IMR-90 (cell line): ENCODE measurements at regions not wholly inside any gene's neighbourhood (a gene's known extent, or its start where the extent isn't known, plus 50 kb on each side); places are given as distances from the start of the nearest gene placed in this dataset.

ENCODE experiments used
- ATAC-seq: fragments of 200-7000 bp; cut with Tn5 transposase; 2 replicates; pipeline ENCODE4 v1.9.1; 2020; ENCODE audit warnings: low read depth, mild to moderate bottlenecking, moderate library complexity
- BruUV-seq: library from RNA; stranded (reverse); fragments of 400-500 nt; replicated peaks from 2 replicates; lab custom pipeline; 2021; lab: Mats Ljungman, UMichigan
- CTCF ChIA-PET: fragments of 300-600 bp; formaldehyde crosslinking; extraction: SDS; loops from one replicate; lab custom pipeline; 2021; ENCODE audit warnings: antibody characterized with exemption; lab: Yijun Ruan, JAX
- POLR2A ChIA-PET: fragments of 300-600 bp; sonication (Branson Sonifier 250); formaldehyde crosslinking; loops from one replicate; lab custom pipeline; 2022; ENCODE audit warnings: antibody characterized with exemption; ENCODE audit not compliant: unreplicated experiment; lab: Charles Lee
- DNase-seq: peaks from one replicate; pipeline ENCODE4 v3.0.0; 2013
- H2AFZ ChIP-seq: replicated peaks from 2 replicates; pipeline ENCODE3; 2013; ENCODE audit warnings: low read length, mild to moderate bottlenecking; ENCODE audit not compliant: poor library complexity
- H2AK5ac ChIP-seq: 2 replicates; pipeline ENCODE4 v1.6.1; 2013; ENCODE audit warnings: low read depth, low read length, inconsistent platforms
- H2AK9ac ChIP-seq: replicated peaks from 2 replicates; pipeline ENCODE3; 2013; ENCODE audit warnings: mild to moderate bottlenecking, low read depth, low read length, moderate library complexity; ENCODE audit not compliant: poor library complexity
- H2BK120ac ChIP-seq: 2 replicates; pipeline ENCODE4 v1.6.1; 2013; ENCODE audit warnings: low read depth, low read length, inconsistent platforms
- H2BK15ac ChIP-seq: 3 replicates; pipeline ENCODE4 v1.6.1; 2013; ENCODE audit warnings: low read depth, low read length, inconsistent platforms
- H2BK20ac ChIP-seq: 2 replicates; pipeline ENCODE4 v1.6.1; 2013; ENCODE audit warnings: low read depth, mild to moderate bottlenecking, inconsistent platforms, low read length, moderate library complexity
- H2BK5ac ChIP-seq: 2 replicates; pipeline ENCODE4 v1.6.1; 2013; ENCODE audit warnings: mild to moderate bottlenecking, low read depth, low read length, inconsistent platforms; ENCODE audit not compliant: poor library complexity, severe bottlenecking
- H3K14ac ChIP-seq: replicated peaks from 2 replicates; pipeline ENCODE4 v1.6.1; 2013; ENCODE audit warnings: low read depth, low read length, inconsistent platforms
- H3K18ac ChIP-seq: 2 replicates; pipeline ENCODE4 v1.6.1; 2013; ENCODE audit warnings: low read depth, low read length, control low read depth
- H3K23ac ChIP-seq: 2 replicates; pipeline ENCODE4 v1.6.1; 2013; ENCODE audit warnings: low read depth, low read length, inconsistent platforms
- H3K27ac ChIP-seq: 2 replicates; pipeline ENCODE4 v1.5.1; 2013; ENCODE audit warnings: mild to moderate bottlenecking, control low read depth, low read length; ENCODE audit not compliant: insufficient read depth
- H3K27me3 ChIP-seq: 2 replicates; pipeline ENCODE4 v1.6.1; 2013; ENCODE audit warnings: low read length; ENCODE audit not compliant: control insufficient read depth, insufficient read depth
- H3K36me3 ChIP-seq: 2 replicates; pipeline ENCODE4 v1.6.1; 2013; ENCODE audit warnings: low read length, mixed read lengths; ENCODE audit not compliant: control insufficient read depth, insufficient read depth
- H3K4ac ChIP-seq: 2 replicates; pipeline ENCODE4 v1.6.1; 2013; ENCODE audit warnings: low read depth, low read length, inconsistent platforms
- H3K4me1 ChIP-seq: 2 replicates; pipeline ENCODE4 v1.6.1; 2013; ENCODE audit warnings: low read length, mixed read lengths; ENCODE audit not compliant: control insufficient read depth, insufficient read depth
- H3K4me2 ChIP-seq: 2 replicates; pipeline ENCODE4 v1.6.1; 2013; ENCODE audit warnings: low read depth, mild to moderate bottlenecking, control low read depth, low read length, moderate library complexity
- H3K4me3 ChIP-seq: 2 replicates; pipeline ENCODE4 v1.5.1; 2013; ENCODE audit warnings: low read depth, mild to moderate bottlenecking, control low read depth, low read length, moderate library complexity; ENCODE audit not compliant: insufficient read depth
- H3K56ac ChIP-seq: 2 replicates; pipeline ENCODE4 v1.6.1; 2013; ENCODE audit warnings: low read length, inconsistent platforms; ENCODE audit not compliant: insufficient read depth; ENCODE audit errors: extremely low read depth
- H3K79me1 ChIP-seq, 2 experiments: 2 replicates each; pipeline ENCODE4 v1.6.1; 2013; ENCODE audit warnings: low read length in 2 of 2, inconsistent platforms in 1 of 2, low read depth in 1 of 2
- H3K9ac ChIP-seq: 2 replicates; pipeline ENCODE4 v1.6.1; 2013; ENCODE audit warnings: low read depth, low read length, control low read depth
- H3K9me1 ChIP-seq: 2 replicates; pipeline ENCODE4 v1.6.1; 2013; ENCODE audit warnings: low read length, inconsistent platforms; ENCODE audit not compliant: insufficient read depth
- H3K9me3 ChIP-seq: 2 replicates; pipeline ENCODE4 v1.6.1; 2013; ENCODE audit warnings: low read length; ENCODE audit not compliant: control insufficient read depth, insufficient read depth
- H4K20me1 ChIP-seq: 2 replicates; pipeline ENCODE4 v1.6.1; 2013; ENCODE audit warnings: low read length, inconsistent platforms; ENCODE audit not compliant: insufficient read depth
- H4K5ac ChIP-seq: 2 replicates; pipeline ENCODE4 v1.6.1; 2013; ENCODE audit warnings: mild to moderate bottlenecking, low read depth, low read length, control low read depth
- H4K8ac ChIP-seq, 2 experiments: 2 replicates each; pipeline ENCODE4 v1.6.1; 2013; ENCODE audit warnings: low read depth in 2 of 2, low read length in 2 of 2, control low read depth in 1 of 2, inconsistent platforms in 1 of 2
- H4K91ac ChIP-seq: 2 replicates; pipeline ENCODE4 v1.6.1; 2013; ENCODE audit warnings: low read depth, low read length, inconsistent platforms; ENCODE audit not compliant: insufficient read depth
- BHLHE40 ChIP-seq: fragments of 150-350 bp; IDR thresholded peaks from 2 replicates; pipeline ENCODE4 v1.6.1; 2016; ENCODE audit warnings: mild to moderate bottlenecking, low read depth, low read length
- CEBPB ChIP-seq: IDR thresholded peaks from 2 replicates; pipeline ENCODE4 v1.6.1; 2012; ENCODE audit warnings: low read depth, low read length, improper control_type of control experiment
- CHD1 ChIP-seq: IDR thresholded peaks from 2 replicates; pipeline ENCODE4 v1.6.1; 2012; ENCODE audit warnings: low read depth, low read length, improper control_type of control experiment
- CTCF ChIP-seq: conservative IDR thresholded peaks from 2 replicates; pipeline ENCODE4 v1.5.1; 2012; ENCODE audit warnings: mild to moderate bottlenecking, low read depth, low read length, improper control_type of control experiment
- ELK1 ChIP-seq: fragments of 150-350 bp; IDR thresholded peaks from 2 replicates; pipeline ENCODE4 v1.6.1; 2016; ENCODE audit warnings: low read depth, mild to moderate bottlenecking, low read length, moderate library complexity, borderline replicate concordance
- FOS ChIP-seq: fragments of 150-350 bp; IDR thresholded peaks from 2 replicates; pipeline ENCODE4 v1.6.1; 2016; ENCODE audit warnings: low read depth, low read length
- MAFK ChIP-seq: IDR thresholded peaks from 2 replicates; pipeline ENCODE4 v1.6.1; 2012; ENCODE audit warnings: low read depth, low read length, improper control_type of control experiment
- MAZ ChIP-seq: IDR thresholded peaks from 2 replicates; pipeline ENCODE4 v1.6.1; 2012; ENCODE audit warnings: low read depth, mild to moderate bottlenecking, low read length, improper control_type of control experiment, moderate library complexity, borderline replicate concordance
- MXI1 ChIP-seq: IDR thresholded peaks from 2 replicates; pipeline ENCODE4 v1.6.1; 2012; ENCODE audit warnings: low read depth, mild to moderate bottlenecking, low read length, moderate library complexity, borderline replicate concordance
- NFE2L2 ChIP-seq: fragments of 150-350 bp; IDR thresholded peaks from 2 replicates; pipeline ENCODE4 v1.6.1; 2016; ENCODE audit warnings: low read depth, mild to moderate bottlenecking, low read length
- POLR2A ChIP-seq: IDR thresholded peaks from 2 replicates; pipeline ENCODE4 v1.6.1; 2012; ENCODE audit warnings: mild to moderate bottlenecking, low read depth, low read length
- RCOR1 ChIP-seq: IDR thresholded peaks from 2 replicates; pipeline ENCODE4 v1.6.1; 2012; ENCODE audit warnings: mild to moderate bottlenecking, low read length, improper control_type of control experiment; ENCODE audit not compliant: insufficient replicate concordance
- RFX5 ChIP-seq: IDR thresholded peaks from 2 replicates; pipeline ENCODE4 v1.8.0; 2012; ENCODE audit warnings: low read depth, mild to moderate bottlenecking, low read length, moderate library complexity
- SMC3 ChIP-seq: fragments of 150-350 bp; IDR thresholded peaks from 2 replicates; pipeline ENCODE4 v1.6.1; 2016; ENCODE audit warnings: low read depth, mild to moderate bottlenecking, antibody characterized with exemption, low read length, moderate library complexity
- USF2 ChIP-seq: fragments of 150-350 bp; IDR thresholded peaks from 2 replicates; pipeline ENCODE4 v1.6.1; 2017; ENCODE audit warnings: mild to moderate bottlenecking, antibody characterized with exemption, low read length, low read depth
- WGBS, 2 experiments: methylation state at CpG; one replicate each; pipeline versions ENCODE4 v1.1.5 to v1.1.7; 2013; ENCODE audit warnings: missing lambda C conversion rate in 2 of 2; ENCODE audit not compliant: insufficient read length in 1 of 2; ENCODE audit errors: extremely low coverage in 2 of 2; 5-methylcytosine and 5-hydroxymethylcytosine counted together
- dilution Hi-C: fragments of 300-500 bp; cut with HindIII; formaldehyde crosslinking; loops from one replicate; pipeline ENCODE4 v1.14.3; 2018; ENCODE audit warnings: low sequenced_read_pairs; ENCODE audit not compliant: unreplicated experiment
- in situ Hi-C: fragments of 300-500 bp; cut with MboI; formaldehyde crosslinking; loops from 3 replicates; pipeline ENCODE4 v1.14.3; 2019; ENCODE audit warnings: low sequenced_read_pairs, inconsistent platforms, mixed read lengths
- intact Hi-C: fragments of 100-400 bp; cut with micrococcal nuclease; formaldehyde crosslinking; loops from 2 replicates; pipeline ENCODE4 v1.10.0; 2022

GRCh38 chr10:28924717-28925116, 247.4 kb downstream of the BAMBI start:
- H4K91ac ChIP-seq = no peak overlapping the region
- no peak overlapping the region for H2BK15ac ChIP-seq
- no peak overlapping the region for H4K8ac ChIP-seq
- DNase-seq (no peak), ATAC-seq (no peak)
- 94% methylated on average over 4 of the region's 10 CpGs; no CpG with 5 or more reads in 1 of the 2 experiments for WGBS, 2 experiments
- no peaks in the 10 kb centered on the region for H3K9me1 ChIP-seq
- H3K4ac ChIP-seq = no peak overlapping the region
- H3K27me3 ChIP-seq = no peaks in the 10 kb centered on the region
- H4K20me1 ChIP-seq = no peaks in the 10 kb centered on the region
- H3K9me3 ChIP-seq = no peaks in the 10 kb centered on the region
- BruUV-seq = no TSS peak
- no peak overlapping the region for H2BK5ac ChIP-seq
- in situ Hi-C loops (no loop called here), dilution Hi-C loops (no loop called here), intact Hi-C loops (no loop called here)
- no peak overlapping the region for H3K4me3 ChIP-seq
- CTCF ChIA-PET = no interaction called here
- H2BK20ac ChIP-seq = no peak overlapping the region
- no peak overlapping the region for H3K4me2 ChIP-seq
- H3K4me1 ChIP-seq = no peaks in the 10 kb centered on the region; the same call in 1 of the 2 replicates
- no peak overlapping the region for H3K18ac ChIP-seq
- H4K5ac ChIP-seq = no peak overlapping the region
- no peak overlapping the region for H2BK120ac ChIP-seq
- H3K56ac ChIP-seq = no peak overlapping the region
- no peak overlapping the region for H3K9ac ChIP-seq
- POLR2A ChIA-PET = no interaction called here
- TF ChIP-seq CHD1 (no peak), FOS (no peak), CTCF (no peak), RFX5 (no peak), NFE2L2 (no peak), MXI1 (no peak), MAFK (no peak), RCOR1 (no peak), POLR2A (no peak), SMC3 (no peak), USF2 (no peak), MAZ (no peak), BHLHE40 (no peak), CEBPB (no peak), ELK1 (no peak)
- no peak overlapping the region for H2AFZ ChIP-seq
- no peak overlapping the region for H2AK5ac ChIP-seq
- H3K79me1 ChIP-seq = no peaks in the 10 kb centered on the region
- H3K14ac ChIP-seq = no peak overlapping the region
- no peaks in the 10 kb centered on the region for H3K36me3 ChIP-seq
- no peak overlapping the region for H3K27ac ChIP-seq
- peak overlapping the region; percentile 19 for H2AK9ac ChIP-seq
- no peak overlapping the region for H3K23ac ChIP-seq
